ENCODE measurements at regions not wholly inside any gene's neighbourhood (a gene's known extent, or its start where the extent isn't known, plus 50 kb on each side); places are given as distances from the start of the nearest gene placed in this dataset.

GRCh38 chr7:115672024-115672423 is 358.5 kb downstream of the TFEC start:
- TF ChIP-seq POLR2A (IDR thresholded peaks at IDR 0.05): no peak
- TF ChIP-seq CTCF (IDR thresholded peaks at IDR 0.05): no peak
